ENCODE measurements at regions not wholly inside any gene's neighbourhood (a gene's known extent, or its start where the extent isn't known, plus 50 kb on each side); places are given as distances from the start of the nearest gene placed in this dataset.

- TF ChIP-seq CTCF (IDR thresholded peaks at IDR 0.05) (no peak), REST (IDR thresholded peaks at IDR 0.05; ENCODE audit: insufficient read depth in 1 of 2, low read depth in 2 of 2, low read length in 1 of 2) (no peak), POLR2AphosphoS5 (IDR thresholded peaks at IDR 0.05; ENCODE audit: low read depth, low read length) (no peak), TCF7L2 (IDR thresholded peaks at IDR 0.05; ENCODE audit: low read depth, low read length) (no peak), SIN3A (IDR thresholded peaks at IDR 0.05; ENCODE audit: borderline replicate concordance, insufficient read depth, low read depth, low read length) (no peak)
Measured at GRCh38 chr12:58615047-58615446, 305.3 kb downstream of the LRIG3 start.

Measured in Panc1 (cell line).